ENCODE measurements at regions not wholly inside any gene's neighbourhood (a gene's known extent, or its start where the extent isn't known, plus 50 kb on each side); places are given as distances from the start of the nearest gene placed in this dataset.

- DNase-seq, result no peak
Observed at GRCh38 chr5:8570528-8570927, 701.6 kb downstream of the MTRR start.

- no peak for DNase-seq
Observed at GRCh38 chr5:8576178-8576577, 707.2 kb downstream of the MTRR start.

- DNase-seq, result no peak
Observed at GRCh38 chr5:8577792-8578191, 708.8 kb downstream of the MTRR start.

- no peak for DNase-seq
Observed at GRCh38 chr5:8580298-8580697, 711.4 kb downstream of the MTRR start.

- DNase-seq, result no peak
Observed at GRCh38 chr5:8581047-8581446, 712.1 kb downstream of the MTRR start.

GRCh38 chr5:8585230-8586018 is 716.5 kb downstream of the MTRR start:
- no peak for DNase-seq

GRCh38 chr5:8590959-8591358 is 722.0 kb downstream of the MTRR start:
- no peak for DNase-seq

- no peak for DNase-seq
Observed at GRCh38 chr5:8598356-8598755, 729.4 kb downstream of the MTRR start.

- DNase-seq, result no peak
Observed at GRCh38 chr5:8598996-8599395, 730.0 kb downstream of the MTRR start.

- no peak for DNase-seq
Observed at GRCh38 chr5:8600843-8601242, 731.9 kb downstream of the MTRR start.

- no peak for DNase-seq
Observed at GRCh38 chr5:8601831-8602354, 732.9 kb downstream of the MTRR start.

- DNase-seq, result no peak
Observed at GRCh38 chr5:8606231-8606630, 737.3 kb downstream of the MTRR start.

GRCh38 chr5:8611067-8611466 is 742.1 kb downstream of the MTRR start:
- no peak for DNase-seq

GRCh38 chr5:8613078-8613685 is 744.2 kb downstream of the MTRR start:
- DNase-seq, result no peak

GRCh38 chr5:8615142-8615858 is 746.4 kb downstream of the MTRR start:
- DNase-seq, result no peak

- DNase-seq, result no peak
Observed at GRCh38 chr5:8628521-8628920, 759.6 kb downstream of the MTRR start.

GRCh38 chr5:8633259-8633658 is 764.3 kb downstream of the MTRR start:
- DNase-seq, result no peak

GRCh38 chr5:8633696-8634095 is 764.7 kb downstream of the MTRR start:
- no peak for DNase-seq

- no peak for DNase-seq
Observed at GRCh38 chr5:8634219-8634618, 765.3 kb downstream of the MTRR start.

- DNase-seq, result no peak
Observed at GRCh38 chr5:8641786-8642505, 773.0 kb downstream of the MTRR start.

GRCh38 chr5:8644377-8644776 is 775.4 kb downstream of the MTRR start:
- no peak for DNase-seq

GRCh38 chr5:8647111-8647510 is 778.2 kb downstream of the MTRR start:
- DNase-seq, result no peak

GRCh38 chr5:8650186-8650585 is 781.2 kb downstream of the MTRR start:
- DNase-seq, result no peak

All from right kidney (tissue), 1 donor.